GM18505 (cell line): ENCODE measurements at regions not wholly inside any gene's neighbourhood (a gene's known extent, or its start where the extent isn't known, plus 50 kb on each side); places are given as distances from the start of the nearest gene placed in this dataset.

Source experiments
- ATAC-seq: cut with Tn5 transposase; IDR thresholded peaks from one replicate; pipeline ENCODE4 v1.9.1; 2021; ENCODE audit not compliant: unreplicated experiment
- POLR2A ChIP-seq: IDR thresholded peaks from 4 replicates; pipeline ENCODE4 v1.6.1; 2011; ENCODE audit warnings: borderline replicate concordance; ENCODE audit not compliant: insufficient read depth, insufficient read length; ENCODE audit errors: extremely low read depth

GRCh38 chr1:62962014-62962812 is 178.3 kb downstream of the ATG4C start:
- no peak for TF ChIP-seq POLR2A
- ATAC-seq, result no peak

- ATAC-seq, result peak; percentile 57
- no peak for TF ChIP-seq POLR2A
Measured at GRCh38 chr1:62962901-62963776, 179.2 kb downstream of the ATG4C start.

DNA sequence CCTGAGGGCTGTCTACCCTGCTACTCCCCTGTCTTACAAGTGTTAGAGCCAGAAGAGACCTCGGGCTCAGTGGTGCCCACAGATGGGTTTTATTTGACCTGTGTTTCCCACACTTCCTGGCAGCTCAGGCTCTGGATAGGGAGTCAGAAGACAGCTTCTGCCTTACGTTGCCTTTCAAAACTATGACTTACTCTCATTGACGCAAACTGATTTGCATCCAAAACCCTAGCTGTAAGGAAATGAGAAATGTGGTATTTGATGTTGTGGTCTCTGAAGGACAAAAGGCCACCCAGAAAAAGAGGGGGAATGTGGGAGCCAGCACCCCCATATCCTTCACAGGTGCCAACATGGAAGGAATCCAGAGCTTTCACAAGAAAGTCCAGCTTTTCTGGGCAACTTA is 180.2 kb downstream of the ATG4C start:
- TF ChIP-seq POLR2A, result no peak
- ATAC-seq, result no peak

DNA sequence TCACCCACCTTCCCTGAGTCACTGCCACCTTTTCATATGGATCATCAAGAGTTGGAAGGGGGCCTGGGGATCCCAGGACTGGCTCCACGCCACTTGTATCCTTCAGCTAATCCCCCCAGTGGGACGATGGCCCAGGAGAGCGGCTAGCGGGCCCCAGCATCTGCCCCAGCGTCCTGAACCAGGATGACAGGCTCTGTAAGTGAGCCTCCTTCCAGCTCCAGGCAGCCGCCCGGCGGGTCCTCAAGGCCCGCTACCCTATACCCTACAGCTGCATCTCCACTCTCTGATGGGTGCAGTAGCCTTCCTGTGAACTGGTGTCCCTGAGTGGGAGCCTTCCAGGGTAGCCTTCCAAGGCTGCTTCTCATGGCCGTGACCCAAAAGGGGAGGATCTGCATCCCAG is 183.1 kb downstream of the ATG4C start:
- ATAC-seq, result no peak
- no peak for TF ChIP-seq POLR2A

DNA sequence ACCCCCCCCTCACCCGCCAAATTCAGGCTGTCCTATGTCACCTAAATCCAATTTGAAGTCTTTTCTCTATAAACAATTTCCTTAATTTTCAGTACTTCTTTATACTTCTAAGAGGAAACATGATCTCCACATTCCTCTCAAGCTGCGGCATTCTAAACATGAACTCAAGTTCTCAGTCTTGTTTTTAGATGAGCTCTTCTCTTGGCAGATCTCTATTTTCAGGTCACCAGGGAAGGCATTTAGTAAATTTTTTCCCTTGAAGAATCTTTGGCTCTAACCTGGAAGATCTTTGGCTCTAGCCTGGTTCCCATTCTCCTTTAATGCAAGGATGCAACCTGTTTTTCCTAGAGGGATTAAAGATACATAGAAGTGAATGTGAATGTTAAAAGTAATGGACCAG is 193.4 kb downstream of the ATG4C start:
- TF ChIP-seq POLR2A, result no peak

DNA sequence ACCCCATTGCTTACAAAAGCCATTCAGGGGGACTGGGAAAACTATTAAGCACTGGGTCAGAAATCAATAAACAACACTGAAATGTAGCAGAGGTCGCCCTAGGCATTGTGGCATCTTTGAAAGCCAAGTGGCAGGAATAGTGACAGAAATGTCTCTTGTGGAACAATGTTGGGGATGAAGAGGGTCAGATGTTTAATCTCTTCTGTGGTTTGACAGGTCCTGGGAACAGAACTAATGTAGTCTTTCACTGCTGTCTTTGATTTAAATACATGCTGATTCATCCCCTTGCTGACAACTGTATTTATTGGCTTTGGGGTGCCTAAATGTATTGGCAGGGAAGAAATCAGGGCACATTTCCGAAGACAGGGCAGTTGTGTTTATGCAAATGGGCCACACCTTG is 194.8 kb downstream of the ATG4C start:
- no peak for TF ChIP-seq POLR2A
- no peak for ATAC-seq

More for the DNA sequence above, 193.4 kb downstream of the ATG4C start:
- ATAC-seq, result no peak

- TF ChIP-seq POLR2A, result no peak
- no peak for ATAC-seq
Measured at GRCh38 chr1:62981434-62981833, 197.5 kb downstream of the ATG4C start.

DNA sequence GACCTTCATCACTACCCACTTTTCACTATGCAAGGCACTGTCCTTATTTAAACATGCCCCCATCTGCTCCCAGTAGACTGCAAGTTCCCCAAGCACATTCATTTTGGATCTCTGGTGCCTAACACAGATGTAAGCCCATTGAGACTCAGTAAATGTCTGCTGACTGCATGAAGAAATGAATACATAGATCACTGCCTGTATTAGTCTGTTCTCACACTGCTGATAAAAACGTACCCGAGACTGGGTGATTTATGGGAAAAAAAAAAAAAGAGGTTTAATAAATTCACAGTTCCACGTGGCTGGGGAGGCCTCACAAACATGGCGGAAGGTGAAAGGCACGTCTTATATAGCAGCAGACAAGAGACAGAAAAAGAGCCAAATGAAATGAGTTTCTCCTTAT is 204.9 kb downstream of the ATG4C start:
- ATAC-seq, result no peak

GRCh38 chr1:62989497-62989896 is 205.6 kb downstream of the ATG4C start:
- no peak for TF ChIP-seq POLR2A

More for the DNA sequence above, 204.9 kb downstream of the ATG4C start:
- TF ChIP-seq POLR2A, result no peak

GRCh38 chr1:62991152-62991551 is 207.2 kb downstream of the ATG4C start:
- ATAC-seq, result no peak
- TF ChIP-seq POLR2A, result no peak

More at GRCh38 chr1:62989497-62989896, 205.6 kb downstream of the ATG4C start:
- no peak for ATAC-seq

- no peak for ATAC-seq
- no peak for TF ChIP-seq POLR2A
Measured at GRCh38 chr1:62993844-62994243, 209.9 kb downstream of the ATG4C start.

DNA sequence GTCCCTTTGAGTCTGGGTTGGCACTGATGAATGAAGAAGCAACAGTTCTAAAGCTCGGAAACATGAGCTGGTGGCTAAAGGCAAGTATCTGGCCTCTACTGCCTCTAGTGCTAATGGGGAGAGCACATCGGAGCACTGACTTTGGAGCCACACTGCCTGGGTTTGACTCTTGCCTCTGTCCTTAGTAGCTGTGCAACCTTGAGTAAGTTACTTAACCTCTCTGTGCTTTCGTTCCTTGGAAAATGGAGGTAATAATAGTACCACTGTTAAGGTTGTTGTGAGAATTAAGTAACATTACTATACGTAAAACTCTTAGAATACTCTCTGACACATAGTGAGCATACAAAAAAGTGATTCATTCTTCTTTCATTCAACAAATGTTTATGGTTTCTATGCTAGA is 211.2 kb downstream of the ATG4C start:
- ATAC-seq, result no peak
- TF ChIP-seq POLR2A, result no peak

- ATAC-seq, result no peak
- no peak for TF ChIP-seq POLR2A
Measured at GRCh38 chr1:62997884-62998283, 214.0 kb downstream of the ATG4C start.
